A549 (cell line): ENCODE measurements at regions not wholly inside any gene's neighbourhood (a gene's known extent, or its start where the extent isn't known, plus 50 kb on each side); places are given as distances from the start of the nearest gene placed in this dataset.
A peak's percentile ranks its signal among the peaks of the same experiment; 100 is the strongest.

Experiments used
- ATAC-seq, 2 experiments: fragments of 200-7000 bp in 1 of 2; fragments of >200 bp in 1 of 2; cut with Nextera tagmentation in 1 of 2; cut with Tn5 transposase in 1 of 2; 3 replicates each; pipeline versions ENCODE4 v1.8.0 to v1.9.1; 2018 to 2020; ENCODE audit warnings: mild to moderate bottlenecking in 1 of 2, moderate library complexity in 1 of 2
- CTCF ChIA-PET: fragments of 300-600 bp; sonication (Branson Sonifier 250); formaldehyde crosslinking; extraction: SDS; loops from one replicate; lab custom pipeline; 2021; ENCODE audit warnings: antibody characterized with exemption, inconsistent platforms; lab: Yijun Ruan, JAX
- POLR2A ChIA-PET: fragments of 350-600 bp; formaldehyde crosslinking; extraction: SDS; loops from one replicate; lab custom pipeline; 2021; ENCODE audit warnings: antibody characterized with exemption, inconsistent platforms; lab: Yijun Ruan, JAX
- DNase-seq, 2 experiments: peaks; one replicate each; pipeline versions ENCODE4 v3.0.0 to v3.0.0-alpha.2; 2011 to 2016; ENCODE audit warnings: low read depth in 1 of 2, low spot score in 1 of 2
- FAIRE-seq: peaks from 2 replicates; lab custom pipeline; 2011; peaks lifted over from hg19 to GRCh38; lab: Jason Lieb, UNC
- H3K27ac ChIP-seq, 2 experiments: fragments of >200 bp; sonication (Bioruptor Twin); formaldehyde crosslinking; 3 replicates each; pipeline ENCODE4 v1.5.1; 2016 to 2017
- H3K4me1 ChIP-seq: fragments of >200 bp; sonication (Bioruptor Twin); formaldehyde crosslinking; 3 replicates; pipeline ENCODE4 v1.6.1; 2016
- H3K4me2 ChIP-seq: fragments of >200 bp; sonication (Bioruptor Twin); formaldehyde crosslinking; 3 replicates; pipeline ENCODE4 v1.6.1; 2016
- H3K4me3 ChIP-seq: fragments of >200 bp; sonication (Bioruptor Twin); formaldehyde crosslinking; 3 replicates; pipeline ENCODE4 v1.5.1; 2016
- H3K9me3 ChIP-seq: fragments of >200 bp; sonication (Bioruptor Twin); formaldehyde crosslinking; 3 replicates; pipeline ENCODE4 v1.6.1; 2016
- BHLHE40 ChIP-seq: IDR thresholded peaks from 2 replicates; pipeline ENCODE4 v1.6.1; 2012; ENCODE audit warnings: low read depth, low read length, inconsistent platforms
- CBX8 ChIP-seq: fragments of 200-600 bp; sonication (generic); IDR thresholded peaks from 2 replicates; pipeline ENCODE4 v1.6.1; 2016
- CEBPB ChIP-seq, 2 experiments: fragments of >200 bp in 1 of 2; sonication (Bioruptor Twin) in 1 of 2; formaldehyde crosslinking in 1 of 2; IDR thresholded peaks; 2 replicates each; pipeline ENCODE4 v1.6.1; 2012 to 2016
- CHD4 ChIP-seq: fragments of 200-600 bp; sonication (generic); IDR thresholded peaks from 2 replicates; pipeline ENCODE4 v1.6.1; 2016; ENCODE audit warnings: antibody characterized with exemption, mild to moderate bottlenecking, borderline replicate concordance
- FOSB ChIP-seq: fragments of 250-450 bp; sonication (Bioruptor Pico); IDR thresholded peaks from 2 replicates; pipeline ENCODE4 v1.5.0; 2020; ENCODE audit warnings: mild to moderate bottlenecking, moderate library complexity
- FOSL2 ChIP-seq, 2 experiments: fragments of 450-650 bp in 1 of 2; fragments of >200 bp in 1 of 2; sonication (Bioruptor Twin) in 1 of 2; formaldehyde crosslinking; IDR thresholded peaks; 2 replicates each; pipeline versions ENCODE4 v1.5.0 to v1.6.1; 2016 to 2020; ENCODE audit warnings: mild to moderate bottlenecking in 1 of 2, moderate library complexity in 1 of 2
- HEYL ChIP-seq: fragments of 250-450 bp; sonication (Bioruptor Pico); IDR thresholded peaks from 2 replicates; pipeline ENCODE4 v1.8.0; 2021; ENCODE audit warnings: mild to moderate bottlenecking, moderate library complexity
- HMGXB4 ChIP-seq: fragments of 250-450 bp; sonication (Bioruptor Pico); IDR thresholded peaks from 2 replicates; pipeline ENCODE4 v1.5.0; 2021; ENCODE audit warnings: mild to moderate bottlenecking, moderate library complexity, borderline replicate concordance
- HOXA7 ChIP-seq: fragments of 250-450 bp; sonication (Bioruptor Pico); IDR thresholded peaks from 2 replicates; pipeline ENCODE4 v1.5.0; 2020; ENCODE audit warnings: mild to moderate bottlenecking, moderate library complexity
- HOXB13 ChIP-seq: fragments of 250-450 bp; sonication (Bioruptor Pico); IDR thresholded peaks from 2 replicates; pipeline ENCODE4 v1.5.0; 2020; ENCODE audit warnings: low read depth, mild to moderate bottlenecking, moderate library complexity
- JUNB ChIP-seq: fragments of >200 bp; sonication (Bioruptor Twin); formaldehyde crosslinking; IDR thresholded peaks from 2 replicates; pipeline ENCODE4 v1.6.1; 2016
- KDM1A ChIP-seq: fragments of 200-600 bp; sonication (generic); IDR thresholded peaks from 2 replicates; pipeline ENCODE4 v1.6.1; 2016; ENCODE audit warnings: low read depth, mild to moderate bottlenecking
- MAX ChIP-seq: IDR thresholded peaks from 2 replicates; pipeline ENCODE4 v1.6.1; 2012
- MYC ChIP-seq: IDR thresholded peaks from 2 replicates; pipeline ENCODE4 v1.6.1; 2012; ENCODE audit warnings: mild to moderate bottlenecking, inconsistent platforms, low read length, improper control_type of control experiment, borderline replicate concordance
- NR3C1 ChIP-seq: fragments of >200 bp; sonication (Bioruptor Twin); formaldehyde crosslinking; IDR thresholded peaks from 3 replicates; pipeline ENCODE4 v1.6.1; 2017
- RAD21 ChIP-seq, 2 experiments: fragments of >200 bp in 1 of 2; sonication (Bioruptor Twin) in 1 of 2; formaldehyde crosslinking in 1 of 2; IDR thresholded peaks in 1 of 2; conservative IDR thresholded peaks in 1 of 2; 2 replicates in 1 of 2; 3 replicates in 1 of 2; pipeline ENCODE4 v1.6.1; 2012 to 2018; ENCODE audit warnings: inconsistent platforms in 1 of 2
- RCOR1 ChIP-seq: fragments of 150-350 bp; IDR thresholded peaks from 2 replicates; pipeline ENCODE4 v1.6.1; 2014; ENCODE audit warnings: antibody characterized with exemption, low read length, low read depth
- REST ChIP-seq: fragments of 200-600 bp; sonication (generic); IDR thresholded peaks from 2 replicates; pipeline ENCODE4 v1.6.1; 2016; ENCODE audit warnings: antibody characterized with exemption, mild to moderate bottlenecking, moderate library complexity
- SMC3 ChIP-seq: fragments of >200 bp; sonication (Bioruptor Twin); formaldehyde crosslinking; IDR thresholded peaks from 3 replicates; pipeline ENCODE4 v1.6.1; 2018; ENCODE audit warnings: inconsistent platforms
- TFCP2L1 ChIP-seq: fragments of 250-450 bp; sonication (Bioruptor Pico); IDR thresholded peaks from 2 replicates; pipeline ENCODE4 v1.5.0; 2021; ENCODE audit warnings: mild to moderate bottlenecking
- ZC3H11A ChIP-seq: fragments of 450-650 bp; IDR thresholded peaks from 2 replicates; pipeline ENCODE4 v1.6.1; 2014; ENCODE audit warnings: antibody characterized with exemption, mild to moderate bottlenecking
- ZSCAN20 ChIP-seq: fragments of 250-450 bp; sonication (Bioruptor Pico); IDR thresholded peaks from 2 replicates; pipeline ENCODE4 v1.8.0; 2022; ENCODE audit warnings: mild to moderate bottlenecking, moderate library complexity
- WGBS: methylation state at CpG from one replicate; pipeline ENCODE4 v1.1.6; 2017; ENCODE audit errors: missing lambda C conversion rate; 5-methylcytosine and 5-hydroxymethylcytosine counted together
- TF ChIP-seq, protein P1 (sequence below): IDR thresholded peaks from 2 replicates; pipeline ENCODE4 v1.6.1; 2012
- TF ChIP-seq, protein P2 (sequence below): IDR thresholded peaks from 2 replicates; pipeline ENCODE4 v1.6.1; 2012; ENCODE audit warnings: low read depth, borderline replicate concordance
- TF ChIP-seq, protein P3 (sequence below): fragments of 450-650 bp; IDR thresholded peaks from 2 replicates; pipeline ENCODE4 v1.6.1; 2014; ENCODE audit warnings: antibody characterized with exemption

- TF ChIP-seq RAD21 (conservative IDR thresholded peaks at IDR 0.05 in 1 of 2, IDR thresholded peaks at IDR 0.05 in 1 of 2) (peak; percentile 32 to 64; a peak in 4 of 5 replicates), NR3C1 (no peak), SMC3 (peak; percentile 55), KDM1A (no peak), FOSL2 (IDR thresholded peaks at IDR 0.05) (peak; percentile 78), FOSL2 (CRISPR knock-in tag; IDR thresholded peaks at IDR 0.05) (peak; percentile 88), HOXA7 (no peak), ZSCAN20 (CRISPR knock-in tag) (no peak), CHD4 (no peak), CBX8 (no peak), MYC (no peak), MAX (peak; percentile 85), RCOR1 (no peak), CEBPB (IDR thresholded peaks at IDR 0.05) (peak in 1 of 2 experiments; percentile 42; a peak in 2 of 4 replicates), REST (no peak), FOSB (CRISPR knock-in tag) (no peak), TFCP2L1 (CRISPR knock-in tag) (no peak), ZC3H11A (no peak)
- TF ChIP-seq, protein P1, sequence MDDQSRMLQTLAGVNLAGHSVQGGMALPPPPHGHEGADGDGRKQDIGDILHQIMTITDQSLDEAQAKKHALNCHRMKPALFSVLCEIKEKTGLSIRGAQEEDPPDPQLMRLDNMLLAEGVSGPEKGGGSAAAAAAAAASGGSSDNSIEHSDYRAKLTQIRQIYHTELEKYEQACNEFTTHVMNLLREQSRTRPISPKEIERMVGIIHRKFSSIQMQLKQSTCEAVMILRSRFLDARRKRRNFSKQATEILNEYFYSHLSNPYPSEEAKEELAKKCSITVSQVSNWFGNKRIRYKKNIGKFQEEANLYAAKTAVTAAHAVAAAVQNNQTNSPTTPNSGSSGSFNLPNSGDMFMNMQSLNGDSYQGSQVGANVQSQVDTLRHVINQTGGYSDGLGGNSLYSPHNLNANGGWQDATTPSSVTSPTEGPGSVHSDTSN, result 0 out of 2 replicates have a peak, but pooled peaks have one; percentile 42
Measured at GRCh38 chr11:13140028-13140870, 131.1 kb downstream of the RASSF10 start (continued).

DNA sequence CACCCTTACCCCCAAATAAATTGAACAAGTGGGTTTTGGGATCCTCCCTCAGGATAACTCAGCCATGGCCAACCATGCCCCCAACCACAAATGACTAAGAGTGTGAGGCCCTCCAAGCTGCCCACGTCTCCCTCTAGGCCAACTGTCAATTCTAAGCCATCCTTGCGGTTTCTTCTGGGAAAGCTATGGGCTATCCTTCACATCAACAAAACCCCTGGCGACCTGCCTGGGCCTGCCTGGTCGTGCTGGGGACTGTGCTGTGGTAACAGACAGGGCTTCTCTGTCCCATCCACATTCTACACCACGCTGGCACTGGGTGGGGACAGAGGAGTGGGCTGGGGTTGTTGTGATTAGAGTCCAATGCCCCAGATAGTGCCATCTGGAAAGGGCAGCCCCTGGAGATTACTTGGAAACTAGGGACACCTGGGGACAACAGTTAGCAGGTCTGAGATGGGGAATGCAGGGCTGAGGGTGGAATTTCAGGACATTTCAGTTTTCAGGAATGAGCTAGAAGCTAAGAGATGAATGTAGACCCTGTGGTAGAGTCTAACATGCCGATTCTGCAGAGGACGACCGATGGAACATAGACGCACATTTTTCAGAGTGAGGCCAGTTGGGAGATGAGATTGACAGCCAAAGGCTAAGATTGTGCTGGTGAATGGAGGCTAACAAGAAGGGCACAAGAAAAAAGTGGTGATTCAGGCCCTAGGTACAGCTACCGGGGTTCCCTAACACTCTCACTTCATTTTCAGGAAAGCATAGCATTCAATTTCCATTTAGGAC, 131.9 kb downstream of the RASSF10 start:
- H3K27ac ChIP-seq, result peak overlapping the region; percentile 98 to 99
- DNase-seq (no peak), FAIRE-seq (no peak), ATAC-seq (peak in 1 of 2 experiments; percentile 13; a peak in 4 of 6 replicates)
- ChIA-PET POLR2A (interaction anchor here (1.5 to 2.3 kb wide), 2 partner anchors 132 kb away, joined by 6 to 9 read pairs; partner anchors contain the start of gene RASSF10), CTCF (interaction anchor here (1.1 to 2.8 kb wide), 7 partner anchors 9 to 852 kb away, joined by 3 to 17 read pairs (median 4); no protein-coding TSS in a partner anchor)
- H3K4me3 ChIP-seq, result no peak overlapping the region
- peaks cover 8% of the 10 kb centered on the region; the same call in 2 of the 3 replicates for H3K9me3 ChIP-seq
- 80% methylated on average over 10 of the region's 10 CpGs for WGBS
- H3K4me2 ChIP-seq, result peak overlapping the region; percentile 58
- H3K4me1 ChIP-seq, result peaks cover 39% of the 10 kb centered on the region
- no peak for TF ChIP-seq HOXB13 (CRISPR knock-in tag)
- TF ChIP-seq HMGXB4, result no peak
- TF ChIP-seq HEYL (CRISPR knock-in tag), result no peak
- TF ChIP-seq, protein P2, sequence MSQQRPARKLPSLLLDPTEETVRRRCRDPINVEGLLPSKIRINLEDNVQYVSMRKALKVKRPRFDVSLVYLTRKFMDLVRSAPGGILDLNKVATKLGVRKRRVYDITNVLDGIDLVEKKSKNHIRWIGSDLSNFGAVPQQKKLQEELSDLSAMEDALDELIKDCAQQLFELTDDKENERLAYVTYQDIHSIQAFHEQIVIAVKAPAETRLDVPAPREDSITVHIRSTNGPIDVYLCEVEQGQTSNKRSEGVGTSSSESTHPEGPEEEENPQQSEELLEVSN, result no peak
- TF ChIP-seq BHLHE40, result no peak
- TF ChIP-seq, protein P3, sequence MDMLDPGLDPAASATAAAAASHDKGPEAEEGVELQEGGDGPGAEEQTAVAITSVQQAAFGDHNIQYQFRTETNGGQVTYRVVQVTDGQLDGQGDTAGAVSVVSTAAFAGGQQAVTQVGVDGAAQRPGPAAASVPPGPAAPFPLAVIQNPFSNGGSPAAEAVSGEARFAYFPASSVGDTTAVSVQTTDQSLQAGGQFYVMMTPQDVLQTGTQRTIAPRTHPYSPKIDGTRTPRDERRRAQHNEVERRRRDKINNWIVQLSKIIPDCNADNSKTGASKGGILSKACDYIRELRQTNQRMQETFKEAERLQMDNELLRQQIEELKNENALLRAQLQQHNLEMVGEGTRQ, result no peak
- TF ChIP-seq JUNB, result no peak
